ENCODE measurements at regions not wholly inside any gene's neighbourhood (a gene's known extent, or its start where the extent isn't known, plus 50 kb on each side); places are given as distances from the start of the nearest gene placed in this dataset.

GRCh38 chr18:71743634-71744033 is 800.5 kb downstream of the CBLN2 start:
- TF ChIP-seq CTCF (IDR thresholded peaks at IDR 0.05) (no peak), POLR2A (IDR thresholded peaks at IDR 0.05) (no peak)
